ENCODE measurements at regions not wholly inside any gene's neighbourhood (a gene's known extent, or its start where the extent isn't known, plus 50 kb on each side); places are given as distances from the start of the nearest gene placed in this dataset.

- TF ChIP-seq CTCF (conservative IDR thresholded peaks at IDR 0.05), result no peak
- no peak for TF ChIP-seq ZFX (IDR thresholded peaks at IDR 0.05)
These were observed 385.2 kb downstream of the NUF2 start for GRCh38 chr1:163706915-163707314.
